A549 (cell line): ENCODE measurements at regions not wholly inside any gene's neighbourhood (a gene's known extent, or its start where the extent isn't known, plus 50 kb on each side); places are given as distances from the start of the nearest gene placed in this dataset.

Experiments used
- ATAC-seq, 2 experiments: fragments of 200-7000 bp in 1 of 2; fragments of >200 bp in 1 of 2; cut with Nextera tagmentation in 1 of 2; cut with Tn5 transposase in 1 of 2; 3 replicates each; pipeline versions ENCODE4 v1.8.0 to v1.9.1; 2018 to 2020; ENCODE audit warnings: mild to moderate bottlenecking in 1 of 2, moderate library complexity in 1 of 2
- CTCF ChIA-PET: fragments of 300-600 bp; sonication (Branson Sonifier 250); formaldehyde crosslinking; extraction: SDS; loops from one replicate; lab custom pipeline; 2021; ENCODE audit warnings: antibody characterized with exemption, inconsistent platforms; lab: Yijun Ruan, JAX
- POLR2A ChIA-PET: fragments of 350-600 bp; formaldehyde crosslinking; extraction: SDS; loops from one replicate; lab custom pipeline; 2021; ENCODE audit warnings: antibody characterized with exemption, inconsistent platforms; lab: Yijun Ruan, JAX
- DNase-seq, 2 experiments: peaks; one replicate each; pipeline versions ENCODE4 v3.0.0 to v3.0.0-alpha.2; 2011 to 2016; ENCODE audit warnings: low read depth in 1 of 2, low spot score in 1 of 2
- FAIRE-seq: peaks from 2 replicates; lab custom pipeline; 2011; peaks lifted over from hg19 to GRCh38; lab: Jason Lieb, UNC
- H3K27ac ChIP-seq, 2 experiments: fragments of >200 bp; sonication (Bioruptor Twin); formaldehyde crosslinking; 3 replicates each; pipeline ENCODE4 v1.5.1; 2016 to 2017
- H3K4me1 ChIP-seq: fragments of >200 bp; sonication (Bioruptor Twin); formaldehyde crosslinking; 3 replicates; pipeline ENCODE4 v1.6.1; 2016
- H3K4me2 ChIP-seq: fragments of >200 bp; sonication (Bioruptor Twin); formaldehyde crosslinking; 3 replicates; pipeline ENCODE4 v1.6.1; 2016
- H3K4me3 ChIP-seq: fragments of >200 bp; sonication (Bioruptor Twin); formaldehyde crosslinking; 3 replicates; pipeline ENCODE4 v1.5.1; 2016
- H3K9me3 ChIP-seq: fragments of >200 bp; sonication (Bioruptor Twin); formaldehyde crosslinking; 3 replicates; pipeline ENCODE4 v1.6.1; 2016
- BHLHE40 ChIP-seq: IDR thresholded peaks from 2 replicates; pipeline ENCODE4 v1.6.1; 2012; ENCODE audit warnings: low read depth, low read length, inconsistent platforms
- CBX2 ChIP-seq: fragments of 200-600 bp; sonication (generic); IDR thresholded peaks from 2 replicates; pipeline ENCODE4 v1.6.1; 2016; ENCODE audit warnings: low read depth, mild to moderate bottlenecking, borderline replicate concordance
- CHD4 ChIP-seq: fragments of 200-600 bp; sonication (generic); IDR thresholded peaks from 2 replicates; pipeline ENCODE4 v1.6.1; 2016; ENCODE audit warnings: antibody characterized with exemption, mild to moderate bottlenecking, borderline replicate concordance
- EHMT2 ChIP-seq: fragments of 200-600 bp; sonication (generic); IDR thresholded peaks from 2 replicates; pipeline ENCODE4 v1.6.1; 2016; ENCODE audit warnings: antibody characterized with exemption, low read depth, mild to moderate bottlenecking, moderate library complexity
- EP300 ChIP-seq, 2 experiments: fragments of >200 bp; sonication (Bioruptor Twin); formaldehyde crosslinking; IDR thresholded peaks; 2 replicates in 1 of 2; 3 replicates in 1 of 2; pipeline ENCODE4 v1.6.1; 2016 to 2017
- FOSB ChIP-seq: fragments of 250-450 bp; sonication (Bioruptor Pico); IDR thresholded peaks from 2 replicates; pipeline ENCODE4 v1.5.0; 2020; ENCODE audit warnings: mild to moderate bottlenecking, moderate library complexity
- GATA3 ChIP-seq: IDR thresholded peaks from 2 replicates; pipeline ENCODE4 v1.6.1; 2012; ENCODE audit warnings: borderline replicate concordance
- HDAC2 ChIP-seq: fragments of 200-600 bp; sonication (generic); IDR thresholded peaks from 2 replicates; pipeline ENCODE4 v1.6.1; 2016
- HEYL ChIP-seq: fragments of 250-450 bp; sonication (Bioruptor Pico); IDR thresholded peaks from 2 replicates; pipeline ENCODE4 v1.8.0; 2021; ENCODE audit warnings: mild to moderate bottlenecking, moderate library complexity
- HOXB5 ChIP-seq: fragments of 250-450 bp; sonication (Bioruptor Pico); IDR thresholded peaks from 2 replicates; pipeline ENCODE4 v1.5.0; 2020; ENCODE audit warnings: mild to moderate bottlenecking, moderate library complexity
- MAFK ChIP-seq: fragments of 450-650 bp; IDR thresholded peaks from 2 replicates; pipeline ENCODE4 v1.6.1; 2014; ENCODE audit not compliant: partially characterized antibody
- MYC ChIP-seq: IDR thresholded peaks from 2 replicates; pipeline ENCODE4 v1.6.1; 2012; ENCODE audit warnings: mild to moderate bottlenecking, inconsistent platforms, low read length, improper control_type of control experiment, borderline replicate concordance
- RAD21 ChIP-seq, 2 experiments: fragments of >200 bp in 1 of 2; sonication (Bioruptor Twin) in 1 of 2; formaldehyde crosslinking in 1 of 2; IDR thresholded peaks in 1 of 2; conservative IDR thresholded peaks in 1 of 2; 2 replicates in 1 of 2; 3 replicates in 1 of 2; pipeline ENCODE4 v1.6.1; 2012 to 2018; ENCODE audit warnings: inconsistent platforms in 1 of 2
- RARB ChIP-seq: fragments of 250-450 bp; sonication (Bioruptor Pico); IDR thresholded peaks from 2 replicates; pipeline ENCODE4 v1.8.0; 2021; ENCODE audit warnings: mild to moderate bottlenecking, moderate library complexity
- RCOR1 ChIP-seq: fragments of 150-350 bp; IDR thresholded peaks from 2 replicates; pipeline ENCODE4 v1.6.1; 2014; ENCODE audit warnings: antibody characterized with exemption, low read length, low read depth
- RFX5 ChIP-seq: fragments of 450-650 bp; IDR thresholded peaks from 2 replicates; pipeline ENCODE4 v1.7.1; 2014; ENCODE audit warnings: antibody characterized with exemption, mild to moderate bottlenecking, moderate library complexity
- RNF2 ChIP-seq: fragments of 200-600 bp; sonication (generic); IDR thresholded peaks from 2 replicates; pipeline ENCODE4 v1.6.1; 2016; ENCODE audit warnings: low read depth, mild to moderate bottlenecking, antibody characterized with exemption, moderate library complexity, borderline replicate concordance
- TFCP2L1 ChIP-seq: fragments of 250-450 bp; sonication (Bioruptor Pico); IDR thresholded peaks from 2 replicates; pipeline ENCODE4 v1.5.0; 2021; ENCODE audit warnings: mild to moderate bottlenecking
- TP53 ChIP-seq: fragments of 250-450 bp; sonication (Bioruptor Pico); IDR thresholded peaks from 2 replicates; pipeline ENCODE4 v1.5.0; 2021; ENCODE audit warnings: mild to moderate bottlenecking, moderate library complexity
- ZC3H11A ChIP-seq: fragments of 450-650 bp; IDR thresholded peaks from 2 replicates; pipeline ENCODE4 v1.6.1; 2014; ENCODE audit warnings: antibody characterized with exemption, mild to moderate bottlenecking
- WGBS: methylation state at CpG from one replicate; pipeline ENCODE4 v1.1.6; 2017; ENCODE audit errors: missing lambda C conversion rate; 5-methylcytosine and 5-hydroxymethylcytosine counted together
- TF ChIP-seq, protein P1 (sequence below): fragments of >200 bp; sonication (Bioruptor Twin); formaldehyde crosslinking; IDR thresholded peaks from 3 replicates; pipeline ENCODE4 v1.5.1; 2016
- TF ChIP-seq, protein P2 (sequence below): fragments of 200-600 bp; sonication (generic); IDR thresholded peaks from 2 replicates; pipeline ENCODE4 v1.6.1; 2016; ENCODE audit warnings: antibody characterized with exemption, mild to moderate bottlenecking, moderate library complexity
- TF ChIP-seq, protein P3 (sequence below): IDR thresholded peaks from 2 replicates; pipeline ENCODE4 v1.6.1; 2012
- TF ChIP-seq, protein P4 (sequence below): fragments of >200 bp; sonication (Bioruptor Twin); formaldehyde crosslinking; IDR thresholded peaks from 2 replicates; pipeline ENCODE4 v1.6.1; 2016
- TF ChIP-seq, protein P5 (sequence below): fragments of 250-450 bp; sonication (Bioruptor Pico); IDR thresholded peaks from 2 replicates; pipeline ENCODE4 v1.5.0; 2021; ENCODE audit warnings: mild to moderate bottlenecking, moderate library complexity, borderline replicate concordance
- TF ChIP-seq, protein P6 (sequence below): fragments of 450-650 bp; IDR thresholded peaks from 2 replicates; pipeline ENCODE4 v1.6.1; 2014; ENCODE audit warnings: antibody characterized with exemption

DNA sequence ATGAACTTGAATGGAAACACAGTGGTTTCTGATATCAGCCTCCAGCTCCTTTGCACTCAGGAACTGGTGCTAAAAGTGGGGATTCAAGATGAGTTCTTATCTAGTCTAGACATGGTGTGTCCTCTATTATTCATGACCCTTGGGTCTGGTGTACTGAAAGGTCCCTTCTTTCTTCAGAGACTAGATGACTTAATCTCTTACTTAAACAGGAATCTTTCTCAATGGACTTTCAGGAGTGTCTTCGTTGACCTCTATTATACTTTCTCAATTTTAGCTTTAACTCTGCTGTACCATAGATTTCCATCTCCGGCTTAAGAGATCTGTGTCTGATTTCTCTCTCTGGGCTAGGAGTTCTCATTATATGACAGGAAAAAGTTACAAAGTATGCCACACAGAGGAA is 83.5 kb upstream of the INHBA start:
- DNase-seq = no peak
- Histone ChIP-seq H3K4me3 (no peak overlapping the region), H3K4me1 (no peaks in the 10 kb centered on the region), H3K9me3 (no peaks in the 10 kb centered on the region), H3K4me2 (no peak overlapping the region), H3K27ac (no peak overlapping the region)
- ChIA-PET CTCF (interaction anchor here (1.7 kb wide), 1 partner anchor 1554 kb away, joined by 3 read pairs; no protein-coding TSS in a partner anchor), POLR2A (no interaction called here)
- 3% methylated on average over 2 of the region's 2 CpGs for WGBS
- no peak for ATAC-seq
- TF ChIP-seq, protein P1, sequence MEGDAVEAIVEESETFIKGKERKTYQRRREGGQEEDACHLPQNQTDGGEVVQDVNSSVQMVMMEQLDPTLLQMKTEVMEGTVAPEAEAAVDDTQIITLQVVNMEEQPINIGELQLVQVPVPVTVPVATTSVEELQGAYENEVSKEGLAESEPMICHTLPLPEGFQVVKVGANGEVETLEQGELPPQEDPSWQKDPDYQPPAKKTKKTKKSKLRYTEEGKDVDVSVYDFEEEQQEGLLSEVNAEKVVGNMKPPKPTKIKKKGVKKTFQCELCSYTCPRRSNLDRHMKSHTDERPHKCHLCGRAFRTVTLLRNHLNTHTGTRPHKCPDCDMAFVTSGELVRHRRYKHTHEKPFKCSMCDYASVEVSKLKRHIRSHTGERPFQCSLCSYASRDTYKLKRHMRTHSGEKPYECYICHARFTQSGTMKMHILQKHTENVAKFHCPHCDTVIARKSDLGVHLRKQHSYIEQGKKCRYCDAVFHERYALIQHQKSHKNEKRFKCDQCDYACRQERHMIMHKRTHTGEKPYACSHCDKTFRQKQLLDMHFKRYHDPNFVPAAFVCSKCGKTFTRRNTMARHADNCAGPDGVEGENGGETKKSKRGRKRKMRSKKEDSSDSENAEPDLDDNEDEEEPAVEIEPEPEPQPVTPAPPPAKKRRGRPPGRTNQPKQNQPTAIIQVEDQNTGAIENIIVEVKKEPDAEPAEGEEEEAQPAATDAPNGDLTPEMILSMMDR = no peak
- no peak for TF ChIP-seq FOSB (CRISPR knock-in tag)
- no peak for TF ChIP-seq CBX2
- TF ChIP-seq, protein P2, sequence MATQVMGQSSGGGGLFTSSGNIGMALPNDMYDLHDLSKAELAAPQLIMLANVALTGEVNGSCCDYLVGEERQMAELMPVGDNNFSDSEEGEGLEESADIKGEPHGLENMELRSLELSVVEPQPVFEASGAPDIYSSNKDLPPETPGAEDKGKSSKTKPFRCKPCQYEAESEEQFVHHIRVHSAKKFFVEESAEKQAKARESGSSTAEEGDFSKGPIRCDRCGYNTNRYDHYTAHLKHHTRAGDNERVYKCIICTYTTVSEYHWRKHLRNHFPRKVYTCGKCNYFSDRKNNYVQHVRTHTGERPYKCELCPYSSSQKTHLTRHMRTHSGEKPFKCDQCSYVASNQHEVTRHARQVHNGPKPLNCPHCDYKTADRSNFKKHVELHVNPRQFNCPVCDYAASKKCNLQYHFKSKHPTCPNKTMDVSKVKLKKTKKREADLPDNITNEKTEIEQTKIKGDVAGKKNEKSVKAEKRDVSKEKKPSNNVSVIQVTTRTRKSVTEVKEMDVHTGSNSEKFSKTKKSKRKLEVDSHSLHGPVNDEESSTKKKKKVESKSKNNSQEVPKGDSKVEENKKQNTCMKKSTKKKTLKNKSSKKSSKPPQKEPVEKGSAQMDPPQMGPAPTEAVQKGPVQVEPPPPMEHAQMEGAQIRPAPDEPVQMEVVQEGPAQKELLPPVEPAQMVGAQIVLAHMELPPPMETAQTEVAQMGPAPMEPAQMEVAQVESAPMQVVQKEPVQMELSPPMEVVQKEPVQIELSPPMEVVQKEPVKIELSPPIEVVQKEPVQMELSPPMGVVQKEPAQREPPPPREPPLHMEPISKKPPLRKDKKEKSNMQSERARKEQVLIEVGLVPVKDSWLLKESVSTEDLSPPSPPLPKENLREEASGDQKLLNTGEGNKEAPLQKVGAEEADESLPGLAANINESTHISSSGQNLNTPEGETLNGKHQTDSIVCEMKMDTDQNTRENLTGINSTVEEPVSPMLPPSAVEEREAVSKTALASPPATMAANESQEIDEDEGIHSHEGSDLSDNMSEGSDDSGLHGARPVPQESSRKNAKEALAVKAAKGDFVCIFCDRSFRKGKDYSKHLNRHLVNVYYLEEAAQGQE = no peak
- FAIRE-seq = no peak

DNA sequence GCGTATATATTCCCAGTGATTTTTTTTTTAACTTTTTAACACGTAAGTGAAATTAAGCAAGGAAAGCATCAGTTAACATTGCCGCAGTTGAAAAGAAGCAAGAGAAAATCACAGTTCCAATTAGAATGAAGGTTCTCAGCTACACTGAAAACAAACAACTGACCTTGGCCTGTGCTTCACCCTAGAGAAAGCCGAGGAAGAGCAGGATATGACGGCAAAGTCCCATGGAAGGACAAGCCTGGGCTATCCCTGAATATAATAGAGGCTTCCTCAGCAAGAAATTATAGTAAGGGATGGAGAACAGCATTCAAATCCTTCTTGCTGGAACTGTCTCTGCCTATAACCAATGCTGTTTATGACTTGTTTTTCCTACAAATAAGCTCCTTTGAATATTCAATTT is 83.0 kb upstream of the INHBA start:
- DNase-seq = no peak
- TF ChIP-seq RAD21 (conservative IDR thresholded peaks at IDR 0.05 in 1 of 2, IDR thresholded peaks at IDR 0.05 in 1 of 2) (no peak), BHLHE40 (no peak), TP53 (CRISPR knock-in tag) (no peak), TFCP2L1 (CRISPR knock-in tag) (no peak), CHD4 (no peak), RFX5 (no peak), HEYL (CRISPR knock-in tag) (no peak), EHMT2 (no peak)
- TF ChIP-seq, protein P3, sequence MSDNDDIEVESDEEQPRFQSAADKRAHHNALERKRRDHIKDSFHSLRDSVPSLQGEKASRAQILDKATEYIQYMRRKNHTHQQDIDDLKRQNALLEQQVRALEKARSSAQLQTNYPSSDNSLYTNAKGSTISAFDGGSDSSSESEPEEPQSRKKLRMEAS = no peak
- TF ChIP-seq, protein P4, sequence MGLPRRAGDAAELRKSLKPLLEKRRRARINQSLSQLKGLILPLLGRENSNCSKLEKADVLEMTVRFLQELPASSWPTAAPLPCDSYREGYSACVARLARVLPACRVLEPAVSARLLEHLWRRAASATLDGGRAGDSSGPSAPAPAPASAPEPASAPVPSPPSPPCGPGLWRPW = no peak
- TF ChIP-seq, protein P5, sequence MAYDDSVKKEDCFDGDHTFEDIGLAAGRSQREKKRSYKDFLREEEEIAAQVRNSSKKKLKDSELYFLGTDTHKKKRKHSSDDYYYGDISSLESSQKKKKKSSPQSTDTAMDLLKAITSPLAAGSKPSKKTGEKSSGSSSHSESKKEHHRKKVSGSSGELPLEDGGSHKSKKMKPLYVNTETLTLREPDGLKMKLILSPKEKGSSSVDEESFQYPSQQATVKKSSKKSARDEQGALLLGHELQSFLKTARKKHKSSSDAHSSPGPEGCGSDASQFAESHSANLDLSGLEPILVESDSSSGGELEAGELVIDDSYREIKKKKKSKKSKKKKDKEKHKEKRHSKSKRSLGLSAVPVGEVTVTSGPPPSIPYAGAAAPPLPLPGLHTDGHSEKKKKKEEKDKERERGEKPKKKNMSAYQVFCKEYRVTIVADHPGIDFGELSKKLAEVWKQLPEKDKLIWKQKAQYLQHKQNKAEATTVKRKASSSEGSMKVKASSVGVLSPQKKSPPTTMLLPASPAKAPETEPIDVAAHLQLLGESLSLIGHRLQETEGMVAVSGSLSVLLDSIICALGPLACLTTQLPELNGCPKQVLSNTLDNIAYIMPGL (CRISPR knock-in tag) = no peak
- TF ChIP-seq, all 56 proteins: peak for 0
- 45% methylated on average over 5 of the region's 5 CpGs for WGBS
- ChIA-PET CTCF (interaction anchor here (1.7 kb wide), 1 partner anchor 1553 kb away, joined by 3 read pairs; no protein-coding TSS in a partner anchor), POLR2A (no interaction called here)
- no peaks in the 10 kb centered on the region for H3K9me3 ChIP-seq
- no peak for FAIRE-seq
- ATAC-seq = no peak
- no peak overlapping the region for H3K4me3 ChIP-seq
- no peaks in the 10 kb centered on the region for H3K4me1 ChIP-seq
- no peak overlapping the region for H3K27ac ChIP-seq
- H3K4me2 ChIP-seq = no peak overlapping the region

DNA sequence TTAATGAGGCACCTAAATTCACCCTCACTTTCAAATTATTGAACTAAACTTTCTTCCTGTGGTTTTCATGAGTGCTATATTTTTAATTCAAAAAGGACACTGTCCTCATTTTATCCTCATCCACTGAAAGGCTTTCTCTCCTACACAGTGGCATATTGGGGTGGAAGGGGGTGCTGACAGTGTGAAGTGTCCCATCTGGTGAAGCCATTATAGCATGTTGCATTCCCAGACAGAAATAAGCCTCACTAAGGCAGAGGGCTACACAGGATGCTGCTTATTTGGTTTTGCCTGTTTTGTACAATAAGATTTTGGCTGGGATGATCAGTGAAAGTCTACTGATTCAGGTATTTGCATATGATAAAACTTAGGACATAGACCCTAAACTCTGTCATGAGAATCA is 82.4 kb upstream of the INHBA start:
- H3K4me1 ChIP-seq = no peaks in the 10 kb centered on the region
- FAIRE-seq (no peak), ATAC-seq (no peak), DNase-seq (no peak)
- H3K9me3 ChIP-seq = no peaks in the 10 kb centered on the region
- no peak overlapping the region for H3K4me3 ChIP-seq
- ChIA-PET POLR2A (no interaction called here), CTCF (interaction anchor here (1.7 kb wide), 1 partner anchor 1553 kb away, joined by 3 read pairs; no protein-coding TSS in a partner anchor)
- H3K27ac ChIP-seq = no peak overlapping the region
- no peak overlapping the region for H3K4me2 ChIP-seq
- no peak for TF ChIP-seq ZC3H11A
- TF ChIP-seq CHD4 = no peak
- no peak for TF ChIP-seq RNF2
- TF ChIP-seq HDAC2 = no peak
- TF ChIP-seq FOSB (CRISPR knock-in tag) = no peak
- no peak for TF ChIP-seq MYC
- TF ChIP-seq RAD21 (conservative IDR thresholded peaks at IDR 0.05 in 1 of 2, IDR thresholded peaks at IDR 0.05 in 1 of 2) = no peak
- TF ChIP-seq MAFK = no peak
- TF ChIP-seq HOXB5 = no peak
- TF ChIP-seq, protein P6, sequence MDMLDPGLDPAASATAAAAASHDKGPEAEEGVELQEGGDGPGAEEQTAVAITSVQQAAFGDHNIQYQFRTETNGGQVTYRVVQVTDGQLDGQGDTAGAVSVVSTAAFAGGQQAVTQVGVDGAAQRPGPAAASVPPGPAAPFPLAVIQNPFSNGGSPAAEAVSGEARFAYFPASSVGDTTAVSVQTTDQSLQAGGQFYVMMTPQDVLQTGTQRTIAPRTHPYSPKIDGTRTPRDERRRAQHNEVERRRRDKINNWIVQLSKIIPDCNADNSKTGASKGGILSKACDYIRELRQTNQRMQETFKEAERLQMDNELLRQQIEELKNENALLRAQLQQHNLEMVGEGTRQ = no peak
- TF ChIP-seq RCOR1 = no peak
- no peak for TF ChIP-seq GATA3
- TF ChIP-seq RARB (CRISPR knock-in tag) = no peak
- TF ChIP-seq EP300 (IDR thresholded peaks at IDR 0.05) = no peak
